ENCODE measurements at regions not wholly inside any gene's neighbourhood (a gene's known extent, or its start where the extent isn't known, plus 50 kb on each side); places are given as distances from the start of the nearest gene placed in this dataset.

- no peak for TF ChIP-seq CTCF (IDR thresholded peaks at IDR 0.05)
- no peak for TF ChIP-seq POLR2A (IDR thresholded peaks at IDR 0.05)
Measured at GRCh38 chr3:187823746-187824145, 78.5 kb upstream of the BCL6 start.

Data from uterus (tissue), 2 donors.